NCI-H526 treated with DMSO at 0.1 percent for 48 hours (cell line): ENCODE measurements at regions not wholly inside any gene's neighbourhood (a gene's known extent, or its start where the extent isn't known, plus 50 kb on each side); places are given as distances from the start of the nearest gene placed in this dataset.
"Not testable (repeated sequence)": the region's sequence is repeated elsewhere in the genome, so short reads cannot be mapped to it uniquely, and the experiment has no call there.

Experiments used
- DNase-seq: peaks from one replicate; lab custom pipeline; 2025; lab: John Stamatoyannopoulos, UW

GRCh38 chr4:127484117-127484516, 148.6 kb upstream of the INTU start:
- no peak for DNase-seq

GRCh38 chr4:127486248-127486647, 146.5 kb upstream of the INTU start:
- no peak for DNase-seq

DNA sequence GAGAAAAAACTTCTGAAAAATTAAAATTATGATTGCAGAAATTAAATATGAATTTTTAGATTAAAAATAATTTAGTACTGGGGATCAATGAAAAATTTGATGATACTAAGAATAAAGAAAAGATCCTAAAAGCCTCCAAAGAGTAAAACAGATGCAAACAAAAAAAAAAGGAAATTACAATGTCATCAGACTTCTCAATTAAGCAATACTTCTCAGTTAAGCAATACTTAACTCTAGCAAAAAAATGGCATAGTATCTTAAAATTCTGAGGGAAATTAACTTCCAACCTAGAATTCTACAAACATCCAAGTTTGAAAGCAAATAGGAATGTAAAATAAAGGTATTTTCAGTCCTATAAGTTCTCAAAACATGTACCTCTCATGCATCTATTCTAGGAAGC, 141.2 kb upstream of the INTU start:
- no peak for DNase-seq

DNA sequence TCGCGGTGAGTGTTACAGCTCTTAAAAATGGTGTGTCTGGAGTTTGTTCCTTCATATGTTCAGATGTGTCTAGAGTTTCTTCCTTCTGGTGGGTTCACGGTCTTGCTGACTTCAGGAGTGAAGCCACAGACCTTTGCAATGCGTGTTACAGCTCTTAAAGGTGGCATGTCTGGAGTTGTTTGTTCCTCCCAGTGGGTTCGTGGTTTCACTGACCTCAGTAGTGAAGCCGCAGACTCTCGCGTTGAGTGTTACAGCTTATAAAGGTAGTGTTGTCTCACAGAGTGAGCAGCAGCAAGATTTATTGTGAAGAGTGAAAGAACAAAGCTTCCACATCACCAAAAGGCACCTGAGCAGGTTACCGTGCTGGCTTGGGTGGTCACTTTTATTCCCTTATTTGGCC, 135.9 kb upstream of the INTU start:
- not testable (repeated sequence) for DNase-seq

DNA sequence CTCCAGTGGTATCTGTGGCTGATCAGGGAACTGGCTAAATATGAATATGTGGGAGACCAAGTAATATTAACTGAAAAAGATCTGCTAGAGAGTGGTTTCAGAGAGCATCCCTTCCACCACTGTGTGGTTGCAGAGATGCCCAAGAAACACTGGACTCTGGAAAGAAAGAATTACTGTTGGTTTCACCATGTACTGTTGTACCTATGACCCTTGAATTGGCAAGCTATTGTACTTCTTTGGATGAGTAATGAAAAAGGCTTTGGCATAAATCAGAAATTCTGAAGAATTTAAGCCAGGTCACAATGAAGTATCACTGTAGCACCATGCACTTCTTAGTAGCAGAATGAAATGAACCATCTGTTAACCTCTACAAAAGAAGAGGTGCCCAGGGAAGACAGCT, 134.4 kb upstream of the INTU start:
- DNase-seq = no peak

- no peak for DNase-seq
Observed at GRCh38 chr4:127500242-127500641, 132.5 kb upstream of the INTU start.

GRCh38 chr4:127501103-127501502, 131.7 kb upstream of the INTU start:
- DNase-seq = no peak

DNA sequence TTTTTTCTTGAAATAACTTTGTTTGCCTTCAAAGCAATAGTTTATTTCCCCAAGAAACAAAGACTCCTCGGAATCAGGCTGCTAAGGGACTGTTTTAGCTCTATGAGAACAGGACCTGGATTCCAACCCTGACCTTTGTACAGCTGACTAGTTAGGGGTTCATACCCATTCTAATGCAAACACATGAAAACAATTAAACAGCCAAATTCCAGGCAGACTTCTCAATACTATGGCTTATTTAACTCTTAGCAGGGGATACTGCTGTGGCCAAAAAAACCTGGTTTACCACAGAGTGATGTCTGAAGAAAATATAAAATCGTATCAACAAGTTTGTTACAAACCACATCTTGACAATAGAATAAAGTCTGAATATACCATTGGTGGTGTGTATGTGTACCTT, 129.6 kb upstream of the INTU start:
- DNase-seq = no peak

DNA sequence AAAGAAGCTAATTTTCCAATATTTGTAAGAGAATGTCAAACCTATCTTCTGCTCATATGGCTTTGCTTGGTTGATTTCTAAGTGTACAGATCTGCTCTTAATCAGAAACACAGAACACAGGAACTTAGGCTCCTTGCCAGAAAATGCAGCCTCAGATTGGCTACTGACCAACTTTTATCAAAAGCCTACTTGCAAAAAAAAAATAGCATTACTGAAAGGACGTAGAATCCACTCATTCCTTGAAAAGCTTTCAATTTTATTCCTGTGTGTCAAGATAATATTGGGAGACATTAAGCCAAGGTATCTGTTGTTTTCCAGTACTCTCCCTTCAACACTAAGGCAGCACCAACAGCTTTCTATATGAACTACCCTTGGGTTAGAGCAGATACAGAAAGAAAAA, 127.6 kb upstream of the INTU start:
- no peak for DNase-seq

GRCh38 chr4:127506283-127506682, 126.5 kb upstream of the INTU start:
- DNase-seq = no peak

- no peak for DNase-seq
Observed at GRCh38 chr4:127509155-127509554, 123.6 kb upstream of the INTU start.

DNA sequence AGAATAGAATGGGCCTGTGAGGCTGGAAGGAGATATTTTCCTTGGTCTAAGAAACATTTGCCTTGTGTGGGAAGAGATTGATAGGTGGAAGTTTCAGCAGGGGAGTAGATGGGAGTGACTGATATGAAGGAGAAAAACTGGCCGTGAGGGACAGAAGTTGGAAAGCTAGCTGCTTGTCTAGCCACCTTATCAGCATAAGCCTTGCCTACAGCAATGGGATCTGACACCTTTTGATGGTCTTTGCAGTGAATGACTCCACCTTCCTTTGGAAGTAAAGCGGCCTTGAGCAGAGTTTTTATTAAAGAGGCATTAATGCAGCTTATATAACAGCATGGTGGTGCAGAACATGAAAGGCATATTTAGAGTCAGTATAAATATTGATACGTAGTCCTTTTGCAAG, 120.1 kb upstream of the INTU start:
- DNase-seq = not testable (repeated sequence)

- not testable (repeated sequence) for DNase-seq
Observed at GRCh38 chr4:127515259-127515658, 117.5 kb upstream of the INTU start.

GRCh38 chr4:127518046-127518445, 114.7 kb upstream of the INTU start:
- no peak for DNase-seq

DNA sequence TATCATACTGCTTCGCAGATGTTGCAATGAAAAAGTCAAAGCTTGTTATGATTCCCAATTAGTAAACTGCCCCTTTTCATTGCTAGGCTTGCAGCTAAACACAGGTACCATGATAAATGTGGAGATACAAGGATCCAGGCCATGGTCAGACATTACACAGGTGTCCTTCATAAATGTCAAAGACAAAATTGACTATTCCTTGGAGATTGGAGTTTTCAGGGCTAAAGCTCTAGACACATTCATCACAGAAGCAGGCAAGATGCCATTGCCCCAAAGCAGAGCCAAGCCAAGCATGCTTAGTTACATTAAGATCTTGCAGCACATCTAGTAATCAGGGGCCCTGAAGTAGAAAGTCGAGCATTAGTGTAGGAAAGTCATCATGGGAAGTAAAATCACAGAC, 111.3 kb upstream of the INTU start:
- DNase-seq = no peak

GRCh38 chr4:127523369-127523768, 109.4 kb upstream of the INTU start:
- DNase-seq = no peak

- DNase-seq = no peak
Observed at GRCh38 chr4:127525608-127526007, 107.1 kb upstream of the INTU start.

DNA sequence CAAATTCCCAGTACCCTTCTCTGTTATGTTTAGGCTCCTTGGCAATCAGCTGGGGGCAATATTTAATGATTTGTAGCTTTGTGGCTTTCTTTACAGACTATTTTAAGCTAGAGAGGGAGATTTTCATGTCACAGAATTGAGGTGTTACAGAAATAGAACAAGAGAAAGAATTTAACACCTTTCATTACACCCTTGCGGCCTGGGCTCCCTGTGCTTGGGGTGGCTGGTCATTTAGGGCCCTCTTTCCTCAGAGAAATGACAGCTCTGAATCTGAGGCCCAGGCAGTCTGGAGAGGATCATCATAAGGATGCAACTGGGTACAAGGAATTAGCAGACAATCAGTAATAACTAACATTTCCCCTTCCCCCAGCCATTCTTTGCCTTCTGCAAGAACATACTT, 104.5 kb upstream of the INTU start:
- DNase-seq = no peak

DNA sequence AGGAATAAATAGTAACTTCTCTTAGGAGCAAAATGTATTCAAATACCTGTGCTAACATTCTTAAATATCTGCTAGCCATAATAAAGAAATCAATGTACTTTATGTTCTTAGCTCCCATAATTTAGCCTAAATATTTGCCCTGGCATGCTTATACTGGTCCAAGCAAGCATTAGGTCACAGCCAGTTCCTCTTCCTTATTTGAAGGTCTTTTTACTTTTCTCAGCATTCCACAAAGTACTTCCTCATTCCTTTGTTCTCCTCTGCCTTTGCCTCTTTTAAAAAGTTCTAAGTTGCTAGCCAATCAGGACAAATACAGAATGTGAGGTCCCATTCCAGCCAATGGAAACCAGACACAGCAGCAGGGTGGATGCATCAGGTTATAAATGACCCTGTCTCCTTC, 102.9 kb upstream of the INTU start:
- not testable (repeated sequence) for DNase-seq

DNA sequence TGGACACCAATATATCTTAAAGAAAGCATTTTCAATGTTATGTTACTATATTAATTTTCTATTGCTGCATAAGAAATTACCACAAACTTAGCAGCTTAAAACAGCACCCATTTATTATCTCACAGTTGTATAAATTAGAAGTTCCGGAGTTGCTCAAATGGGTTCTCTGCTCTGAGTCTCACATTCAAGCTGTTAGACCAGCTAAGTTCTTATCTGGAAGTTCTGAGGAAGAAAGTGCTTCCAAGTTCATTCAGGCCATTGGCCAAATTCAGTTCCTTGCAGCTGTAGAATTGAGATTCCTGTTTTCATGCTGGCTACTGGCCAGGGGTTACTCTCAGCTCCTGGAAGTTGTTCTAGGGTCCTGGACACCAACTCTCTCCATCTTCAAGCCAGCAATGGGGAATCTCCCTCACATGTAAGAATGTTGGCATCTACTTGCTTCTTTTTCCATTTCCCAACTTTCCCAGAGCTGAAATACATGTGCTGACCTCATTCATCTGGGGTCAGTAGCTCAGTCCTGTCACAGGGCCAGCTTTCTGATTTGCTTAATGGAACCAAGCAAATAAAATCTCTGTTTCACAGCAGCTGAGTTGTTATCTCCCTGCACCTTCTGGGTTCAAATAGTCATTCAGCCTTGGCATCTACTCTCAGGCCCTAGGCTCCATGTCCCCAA, 99.6 kb upstream of the INTU start:
- DNase-seq = no peak

GRCh38 chr4:127534041-127534825, 98.5 kb upstream of the INTU start:
- DNase-seq = no peak

- no peak for DNase-seq
Observed at GRCh38 chr4:127538016-127538415, 94.7 kb upstream of the INTU start.

DNA sequence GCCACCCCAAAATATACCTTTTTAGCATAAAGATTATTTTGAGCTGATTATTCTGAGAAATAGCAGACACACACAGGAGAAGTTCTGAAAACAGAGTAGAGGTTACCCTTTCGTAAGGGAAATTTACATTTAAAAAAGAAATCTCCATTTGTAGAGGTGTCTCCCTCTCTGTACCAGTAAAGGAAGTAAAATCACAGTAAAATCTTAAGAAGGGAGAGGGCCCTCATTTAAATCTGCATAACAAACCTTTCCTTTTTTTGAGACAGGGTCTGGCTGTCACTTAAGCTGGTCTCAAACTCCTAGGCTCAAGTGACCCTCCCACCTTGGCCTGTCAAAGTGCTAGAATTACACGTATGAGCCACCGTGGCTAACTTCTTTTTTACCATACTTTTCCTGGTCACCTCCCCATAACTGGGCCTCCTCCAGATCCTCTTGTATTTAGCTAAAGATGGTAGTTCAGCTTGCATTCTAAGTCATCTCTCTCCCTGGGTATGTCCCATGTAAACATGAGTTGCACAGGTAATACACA, 92.2 kb upstream of the INTU start:
- DNase-seq = no peak

- DNase-seq = no peak
Observed at GRCh38 chr4:127545271-127545670, 87.5 kb upstream of the INTU start.
